NCI-H2081 treated with DMSO at 0.1 percent for 48 hours (cell line): ENCODE measurements at regions not wholly inside any gene's neighbourhood (a gene's known extent, or its start where the extent isn't known, plus 50 kb on each side); places are given as distances from the start of the nearest gene placed in this dataset.
"Not testable (repeated sequence)": the region's sequence is repeated elsewhere in the genome, so short reads cannot be mapped to it uniquely, and the experiment has no call there.

Experiments
- DNase-seq: peaks from one replicate; lab custom pipeline; 2025; lab: John Stamatoyannopoulos, UW

DNA sequence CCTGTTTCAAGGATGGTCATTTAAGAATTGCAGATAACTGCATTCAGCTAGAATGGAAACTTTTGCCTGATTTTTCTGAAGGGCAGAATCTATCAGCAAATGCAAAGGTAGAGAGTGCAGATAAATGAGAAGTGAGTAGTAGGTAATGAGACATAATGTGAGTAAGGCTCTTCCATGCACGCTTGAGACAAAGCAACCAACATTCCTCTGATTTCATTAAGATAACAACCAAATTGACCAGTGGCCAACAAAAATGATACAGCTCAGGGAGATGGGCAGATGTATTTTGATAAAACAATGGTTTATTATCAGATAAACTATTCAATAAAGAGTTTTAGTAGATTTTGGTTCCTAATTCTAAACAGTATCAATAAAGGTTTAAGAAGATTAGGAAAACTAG, 404.4 kb upstream of the PBX1 start:
- no peak for DNase-seq

DNA sequence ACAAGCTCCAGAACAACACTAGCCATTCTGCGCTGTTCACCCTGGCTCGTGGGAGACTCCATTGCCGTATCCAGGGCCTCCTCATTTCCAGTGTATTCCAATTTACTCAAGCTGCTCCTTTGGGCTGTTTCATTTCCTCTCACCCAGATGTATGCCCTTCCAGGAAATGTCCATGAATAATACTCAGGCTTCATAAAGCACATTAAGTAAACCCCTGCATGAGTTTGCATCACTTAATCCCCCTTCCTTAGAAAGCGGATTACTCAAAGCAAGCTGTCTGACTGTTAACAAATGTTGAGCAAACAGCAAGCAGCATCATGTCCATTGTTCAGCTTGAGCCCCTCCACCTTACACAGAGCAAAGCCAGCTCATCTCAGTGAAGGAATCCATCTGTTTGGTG, 403.6 kb upstream of the PBX1 start:
- no peak for DNase-seq

DNA sequence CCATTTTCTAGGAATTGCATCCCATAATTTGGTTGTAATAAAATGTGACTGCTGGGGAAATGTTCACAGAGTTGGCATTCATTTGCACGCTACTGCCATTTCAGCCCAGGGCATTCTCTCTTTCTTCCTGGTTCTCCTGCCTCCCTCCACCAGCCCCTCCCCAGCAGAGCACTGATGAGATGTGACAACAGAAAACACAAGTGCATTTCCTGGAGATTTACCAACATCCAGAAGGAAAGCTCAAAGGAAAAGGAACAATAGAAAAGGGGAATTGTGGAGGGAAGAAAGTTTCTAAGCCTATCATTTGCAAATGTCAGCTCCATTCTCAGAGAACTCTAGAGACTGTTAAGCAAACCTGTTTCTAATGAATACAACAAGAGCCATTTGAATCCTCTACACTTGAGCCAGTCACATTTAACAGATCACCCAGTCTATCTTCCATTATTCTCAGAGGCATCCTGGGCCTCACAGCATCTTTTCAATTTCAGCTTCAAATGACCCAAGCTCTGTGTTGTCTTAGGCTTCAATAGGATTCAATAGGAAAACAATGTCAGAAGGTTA, 395.6 kb upstream of the PBX1 start:
- no peak for DNase-seq

DNA sequence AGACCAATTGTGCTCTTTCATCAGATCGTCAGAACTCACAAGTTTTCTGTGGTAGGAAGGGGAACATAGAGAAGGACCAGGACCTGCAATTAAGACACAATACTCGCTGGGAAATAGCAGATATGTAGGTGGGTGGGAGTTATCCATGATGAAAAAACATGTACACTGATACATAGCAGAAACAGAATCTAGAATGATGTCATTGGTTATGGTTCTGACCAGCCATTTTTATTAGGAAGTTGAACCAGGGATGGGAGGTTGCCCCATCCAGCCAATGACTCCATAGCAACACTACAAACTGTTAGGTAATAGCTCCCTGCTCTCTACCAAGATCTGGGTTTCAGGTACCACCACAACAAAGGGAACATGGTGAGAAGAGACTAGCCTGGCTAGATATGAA, 393.5 kb upstream of the PBX1 start:
- DNase-seq = no peak

DNA sequence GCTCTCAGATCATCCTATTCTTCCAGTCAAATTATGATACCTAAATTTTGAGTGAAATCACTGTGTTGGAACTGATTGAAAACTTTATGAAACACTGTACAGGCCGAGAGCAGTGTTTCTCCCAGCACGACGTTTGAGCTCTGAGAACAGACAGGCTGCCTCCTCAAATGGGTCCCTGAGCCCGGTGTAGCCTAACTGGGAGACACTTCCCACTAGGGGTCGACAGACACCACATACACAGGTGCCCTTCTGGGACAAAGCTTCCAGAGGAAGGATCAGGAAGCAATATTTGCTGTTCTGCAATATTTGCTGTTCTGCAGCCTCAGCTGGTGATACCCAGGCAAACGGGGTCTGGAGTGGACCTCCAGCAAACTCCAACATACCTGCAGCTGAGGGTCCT, 392.5 kb upstream of the PBX1 start:
- not testable (repeated sequence) for DNase-seq

DNA sequence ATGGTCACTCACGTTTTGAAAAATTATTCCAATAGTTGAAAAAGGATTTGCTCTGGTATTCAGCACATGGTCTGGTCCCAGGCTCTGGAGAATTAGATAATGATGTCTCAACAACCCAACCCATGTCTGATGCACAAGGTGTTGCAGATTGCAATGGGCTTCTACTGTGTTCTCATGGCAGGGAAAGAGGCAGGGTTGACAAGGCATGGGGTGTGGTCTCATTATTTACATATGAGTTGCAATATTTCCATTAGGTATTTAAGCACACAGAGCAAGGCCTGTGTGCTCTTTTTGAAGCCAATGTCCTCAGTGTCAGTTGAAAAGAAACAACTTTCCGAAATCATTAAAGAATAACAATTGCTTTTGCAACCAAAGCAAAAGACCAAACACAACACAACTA, 381.9 kb upstream of the PBX1 start:
- no peak for DNase-seq

DNA sequence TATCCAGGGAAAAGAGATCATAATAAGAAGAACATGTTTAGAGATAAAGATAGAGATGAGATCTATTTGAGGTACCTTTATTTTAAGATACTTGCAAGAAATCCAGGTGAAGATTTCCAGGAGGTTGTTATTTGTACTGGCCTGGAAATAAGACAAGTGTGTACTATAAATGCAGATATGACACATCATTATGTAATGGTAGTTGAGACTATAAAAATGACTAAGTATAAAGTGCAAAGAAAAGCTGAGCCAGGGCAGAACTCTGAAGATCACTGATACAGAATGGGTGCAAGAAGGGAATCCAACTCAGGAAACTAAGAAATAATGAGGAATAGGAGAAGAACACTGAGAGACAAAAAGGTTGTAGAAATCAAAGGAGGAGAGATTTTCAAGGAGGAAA, 378.2 kb upstream of the PBX1 start:
- no peak for DNase-seq

DNA sequence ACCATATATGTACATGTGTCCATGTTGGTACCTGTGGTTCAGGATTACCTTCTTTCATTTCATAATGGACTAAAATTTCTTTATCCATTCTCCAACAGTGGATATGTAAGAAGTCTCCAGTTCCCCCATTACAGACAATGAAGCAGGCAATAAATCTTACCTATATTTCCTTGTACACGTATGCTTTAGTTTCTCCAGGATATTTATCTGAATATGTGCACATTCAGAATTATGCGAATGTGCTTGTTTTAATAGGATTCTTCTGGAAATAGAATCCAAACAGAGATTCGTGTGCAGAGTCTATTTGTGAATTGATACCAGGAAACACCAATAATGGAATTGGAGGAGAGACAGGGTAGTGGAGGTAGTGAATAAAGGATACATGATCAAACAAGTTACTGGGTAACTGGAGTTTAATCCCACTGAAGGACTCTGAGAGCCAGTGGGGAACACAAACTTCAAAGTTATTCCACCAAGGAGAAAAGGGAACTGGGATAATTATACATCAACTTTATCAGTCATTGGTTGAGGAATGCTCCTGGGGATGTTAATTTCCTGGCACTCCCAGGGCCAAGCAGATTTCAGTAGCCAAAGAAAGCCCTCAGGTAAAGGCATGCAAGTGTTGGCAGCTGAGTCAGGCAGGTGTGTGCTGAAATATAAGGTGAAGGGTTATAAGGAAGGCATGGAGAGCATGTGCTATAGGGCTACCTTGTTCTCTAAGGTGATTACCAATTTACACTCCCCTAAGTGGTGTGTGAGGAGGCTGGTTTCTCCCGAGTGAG, 374.9 kb upstream of the PBX1 start:
- no peak for DNase-seq

DNA sequence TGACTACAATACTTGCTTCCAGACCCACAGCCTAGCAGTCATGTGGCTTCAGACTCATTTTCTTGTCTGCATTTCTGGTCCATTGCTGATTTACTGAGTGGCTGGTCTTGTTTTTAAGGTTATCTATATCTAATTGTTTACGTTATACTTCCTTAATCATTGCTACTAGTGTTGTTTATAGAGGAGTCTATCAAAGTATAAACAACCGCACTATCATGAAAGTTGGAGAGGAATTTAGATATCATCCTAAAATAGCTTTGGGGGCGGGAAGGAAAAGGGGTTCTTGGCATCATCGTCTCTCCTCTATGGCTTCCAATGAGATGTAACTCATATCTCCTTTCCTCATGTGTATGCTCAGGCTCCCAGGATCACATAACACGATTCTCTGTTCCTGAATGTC, 372.1 kb upstream of the PBX1 start:
- no peak for DNase-seq

DNA sequence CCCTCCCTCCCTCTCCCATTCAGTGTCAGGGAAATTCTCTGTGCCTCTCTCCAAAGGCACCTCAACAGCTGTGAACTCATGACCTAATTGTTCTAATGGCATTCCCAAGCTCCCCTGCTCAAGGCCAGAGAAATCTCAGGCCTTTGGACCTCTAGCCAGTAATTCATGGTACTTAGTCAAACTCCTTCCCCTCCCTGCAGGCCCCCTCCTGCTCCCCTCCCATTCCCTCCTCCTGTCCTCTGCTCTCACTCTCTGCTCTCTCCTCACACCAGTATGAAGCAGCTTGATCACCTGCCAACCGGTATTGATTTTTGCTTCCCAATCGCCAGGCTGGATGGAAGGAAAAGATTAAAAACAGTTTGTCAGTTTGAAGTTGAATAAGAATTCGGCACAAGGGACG, 370.5 kb upstream of the PBX1 start:
- no peak for DNase-seq

DNA sequence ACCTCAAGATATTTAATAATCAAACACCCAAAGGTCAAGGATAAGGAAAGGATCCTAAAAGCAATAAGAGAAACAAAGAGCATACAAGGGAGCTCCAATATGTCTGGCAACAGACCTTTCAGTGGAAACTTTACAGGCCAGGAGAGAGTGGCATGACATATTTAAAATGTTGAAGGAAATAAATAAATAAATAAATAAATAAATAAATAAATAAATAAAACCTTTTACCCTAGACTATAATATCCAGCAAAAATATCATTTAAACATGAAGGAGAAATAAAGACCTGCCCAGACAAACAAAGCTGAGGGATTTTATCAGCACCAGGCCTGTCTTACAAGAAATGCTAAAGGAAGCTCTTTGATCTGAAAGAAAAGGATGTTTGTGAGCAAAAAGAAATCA, 367.8 kb upstream of the PBX1 start:
- no peak for DNase-seq

DNA sequence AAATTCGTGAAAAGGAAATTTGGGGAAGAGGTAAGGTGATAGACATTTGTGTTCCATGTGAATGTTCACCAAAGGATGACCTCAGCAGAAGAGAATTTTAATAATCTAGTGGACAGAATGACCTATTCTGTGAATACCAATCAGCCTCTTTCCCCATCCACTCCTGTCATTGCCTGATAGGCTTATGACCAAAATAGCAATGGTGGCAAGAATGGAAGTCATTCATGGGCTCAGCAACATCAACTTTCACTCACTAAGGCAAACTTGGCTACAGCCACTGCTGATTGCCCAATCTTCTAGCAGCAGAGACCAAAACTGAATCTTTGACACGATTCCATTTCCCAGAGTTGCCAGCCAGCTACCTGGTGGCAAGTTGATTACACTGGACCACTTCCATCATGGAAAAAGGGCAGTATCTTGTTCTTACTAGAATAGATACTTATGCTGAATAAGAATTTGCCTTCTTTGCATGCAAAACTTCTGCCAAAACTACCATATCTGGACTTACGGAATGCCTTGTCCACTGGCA, 348.7 kb upstream of the PBX1 start:
- no peak for DNase-seq

DNA sequence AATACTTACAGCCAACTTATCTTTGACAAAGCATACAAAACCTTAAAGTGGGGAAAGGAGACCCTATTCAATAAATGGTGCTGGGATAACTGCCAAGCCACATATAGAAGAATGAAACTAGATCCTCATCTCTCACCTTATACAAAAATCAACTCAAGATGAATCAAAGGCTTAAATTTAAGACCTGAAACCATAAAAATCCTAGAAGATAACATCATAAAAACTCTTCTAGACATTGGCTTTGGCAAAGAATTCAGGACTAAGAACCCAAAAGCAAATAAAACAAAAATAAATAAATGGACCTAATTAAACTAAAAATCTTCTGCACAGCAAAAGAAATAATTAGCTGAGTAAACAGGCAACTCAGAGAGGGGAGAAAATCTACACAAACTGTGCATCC, 335.6 kb upstream of the PBX1 start:
- no peak for DNase-seq

DNA sequence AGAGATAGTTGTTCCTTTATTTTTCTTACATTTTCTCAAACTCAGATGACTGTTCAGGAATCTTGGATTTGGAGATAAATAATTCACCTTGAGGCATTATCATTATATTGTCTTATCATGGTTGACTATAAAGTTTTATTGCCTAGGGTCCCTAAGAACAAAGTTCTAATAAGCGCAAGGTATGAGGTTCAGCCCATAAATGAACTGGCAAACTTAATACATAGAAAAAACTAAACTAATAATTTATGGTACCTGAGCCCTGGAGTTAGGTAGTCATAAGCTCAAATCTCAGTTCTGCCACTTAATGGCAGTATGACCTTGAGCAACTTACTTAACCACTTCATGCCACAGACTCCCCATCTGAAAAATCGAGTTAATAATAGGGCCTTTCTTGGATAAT, 334.0 kb upstream of the PBX1 start:
- no peak for DNase-seq

DNA sequence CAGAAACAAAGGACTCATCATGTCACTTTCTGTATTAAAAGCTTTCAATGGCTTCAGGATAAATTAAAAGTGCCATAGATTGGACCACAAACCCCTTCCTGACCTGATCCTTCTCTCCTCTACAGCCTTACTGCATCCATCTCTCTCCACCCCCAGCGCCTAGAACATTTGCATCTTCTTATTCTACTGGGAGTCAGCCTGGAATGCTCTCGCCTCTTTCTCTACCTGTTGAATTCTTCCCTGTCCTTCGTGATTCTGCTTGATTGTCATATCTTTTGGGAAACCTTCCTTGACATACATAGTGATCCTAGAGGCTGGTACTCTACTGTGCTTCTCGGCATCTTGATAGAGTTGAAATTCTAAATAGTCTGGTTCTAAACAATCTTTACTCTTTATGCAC, 332.0 kb upstream of the PBX1 start:
- no peak for DNase-seq

DNA sequence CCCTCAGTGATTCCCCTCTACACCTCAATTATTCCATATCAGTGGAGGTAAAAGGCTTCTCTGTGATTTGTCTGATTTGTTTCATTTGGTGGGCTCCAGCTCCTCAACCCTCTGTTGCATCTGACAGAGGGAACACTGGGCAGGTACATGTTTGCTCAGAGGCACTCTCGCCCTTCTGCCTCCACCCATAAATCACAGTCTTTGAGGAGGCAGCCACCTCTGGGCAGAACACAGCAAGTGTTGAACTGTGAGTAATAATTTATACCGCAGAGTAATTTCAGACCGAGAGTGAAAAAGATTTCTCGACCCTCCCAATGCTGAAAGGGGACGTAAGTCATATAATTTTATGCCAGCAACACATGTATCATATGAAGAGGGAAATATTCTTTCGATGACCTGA, 330.1 kb upstream of the PBX1 start:
- no peak for DNase-seq

DNA sequence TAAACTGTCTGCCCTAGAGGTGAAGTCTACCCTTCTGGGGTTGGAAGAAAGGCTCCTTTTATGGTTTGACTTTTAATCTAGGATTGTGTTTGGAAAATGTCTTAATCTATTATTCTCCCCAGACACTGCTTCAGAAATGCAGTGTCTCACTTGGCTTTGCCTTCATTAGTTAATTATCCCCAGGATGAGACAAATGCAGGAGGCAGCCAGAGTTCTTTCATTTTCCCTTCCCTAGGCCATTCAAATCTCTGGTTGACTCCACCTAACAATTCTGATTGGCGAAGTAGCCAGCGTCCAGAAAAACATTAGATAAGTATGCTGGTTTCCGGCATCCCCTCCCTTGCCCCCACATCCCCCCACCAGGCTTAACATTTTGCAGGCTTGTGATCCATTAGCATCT, 325.8 kb upstream of the PBX1 start:
- no peak for DNase-seq

DNA sequence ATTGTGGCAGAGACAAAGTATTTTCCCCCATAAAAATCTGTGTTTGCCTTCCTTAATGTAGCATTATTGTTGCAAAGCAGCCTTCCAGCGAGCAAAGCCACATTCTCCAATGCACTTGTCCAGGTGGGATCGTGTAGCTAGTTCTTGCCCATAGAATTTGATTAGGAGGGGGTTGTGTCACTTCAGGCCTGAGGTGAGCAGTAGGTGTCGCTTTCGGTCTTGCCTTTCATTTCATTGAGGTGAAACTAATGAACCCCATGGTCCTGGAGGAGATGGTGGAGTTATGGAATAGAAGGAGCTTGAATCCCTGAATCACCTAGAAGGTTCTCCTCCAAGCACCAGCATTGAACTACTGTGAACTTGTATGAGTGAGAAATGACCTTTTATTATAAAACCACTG, 318.9 kb upstream of the PBX1 start:
- no peak for DNase-seq

DNA sequence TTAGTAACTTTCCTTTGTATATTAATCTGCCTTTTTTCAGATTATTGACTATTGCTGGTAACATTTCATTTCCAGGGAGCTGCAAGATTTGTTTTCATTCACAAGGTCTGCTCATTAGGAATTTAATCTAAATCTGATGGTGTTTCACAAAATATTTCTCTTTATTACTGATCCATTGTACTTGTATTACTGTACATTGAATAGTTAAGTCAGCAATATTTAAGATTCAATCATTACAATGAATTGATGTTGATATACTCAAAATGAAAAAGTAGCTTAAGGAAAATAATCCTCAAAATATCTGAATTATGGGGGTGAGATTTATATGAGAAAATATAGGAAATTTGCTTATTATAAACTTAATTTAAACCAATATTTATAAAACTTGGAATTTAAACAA, 308.6 kb upstream of the PBX1 start:
- DNase-seq = no peak

DNA sequence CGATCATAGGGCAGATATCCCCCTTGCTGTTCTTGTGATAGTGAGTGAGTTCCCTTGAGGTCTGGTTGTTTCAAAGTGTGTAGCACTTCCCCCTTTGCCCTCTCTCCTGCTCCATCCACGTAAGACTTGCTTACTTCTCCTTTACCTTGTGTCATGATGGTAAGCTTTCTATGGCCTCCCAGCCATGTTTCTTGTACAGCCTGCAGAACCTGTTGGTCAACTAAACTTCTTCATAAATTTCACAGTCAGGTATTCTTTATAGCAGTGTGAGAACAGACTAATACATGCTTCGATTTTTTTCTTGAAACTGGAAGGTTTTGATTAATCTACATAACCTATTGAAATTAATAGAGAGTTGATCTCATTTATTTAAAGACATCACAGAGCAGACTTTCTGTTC, 302.5 kb upstream of the PBX1 start:
- DNase-seq = no peak

DNA sequence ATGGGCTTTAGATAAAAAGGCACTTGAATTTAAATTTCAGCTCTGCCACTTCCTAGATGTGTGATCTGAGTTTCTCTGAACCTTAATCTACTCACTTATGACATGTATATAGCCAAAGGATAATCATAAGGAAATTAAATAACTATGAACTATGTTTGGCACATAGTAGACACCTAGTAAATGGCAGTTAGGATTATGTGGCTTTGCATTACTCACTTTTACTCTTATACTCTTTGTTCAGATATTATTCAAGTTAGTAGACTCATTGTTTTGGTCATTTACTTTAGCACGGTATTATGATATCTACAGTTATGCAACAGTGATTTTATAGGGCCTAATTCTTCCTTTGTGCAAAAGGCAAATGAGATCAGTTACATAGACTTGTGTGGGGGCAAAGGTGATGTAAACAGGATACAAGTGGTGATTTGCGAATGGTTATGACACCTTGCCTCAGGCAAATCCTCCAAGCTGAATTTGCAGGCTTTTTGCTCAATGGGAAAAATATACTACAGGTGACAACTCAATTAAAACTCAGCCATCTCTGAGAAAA, 297.2 kb upstream of the PBX1 start:
- DNase-seq = no peak

DNA sequence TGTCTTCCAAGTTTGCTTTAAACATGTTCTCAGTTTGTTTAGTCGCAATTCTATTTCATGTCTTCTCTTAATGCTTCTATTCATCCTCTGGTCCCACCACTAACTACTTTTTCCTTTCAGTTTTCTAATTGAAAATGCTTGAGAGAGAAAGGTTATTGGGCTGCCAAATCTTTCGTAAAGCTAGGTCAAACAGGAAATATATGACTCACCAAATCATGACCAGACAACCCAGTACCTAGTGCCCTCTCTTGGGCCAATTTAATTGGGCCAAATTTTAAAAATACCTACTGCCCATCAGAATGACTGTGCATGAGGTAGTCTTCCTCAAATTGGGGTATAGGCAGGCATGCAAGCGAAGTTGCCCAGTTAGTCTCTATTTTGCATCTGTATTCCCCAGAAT, 295.4 kb upstream of the PBX1 start:
- no peak for DNase-seq

DNA sequence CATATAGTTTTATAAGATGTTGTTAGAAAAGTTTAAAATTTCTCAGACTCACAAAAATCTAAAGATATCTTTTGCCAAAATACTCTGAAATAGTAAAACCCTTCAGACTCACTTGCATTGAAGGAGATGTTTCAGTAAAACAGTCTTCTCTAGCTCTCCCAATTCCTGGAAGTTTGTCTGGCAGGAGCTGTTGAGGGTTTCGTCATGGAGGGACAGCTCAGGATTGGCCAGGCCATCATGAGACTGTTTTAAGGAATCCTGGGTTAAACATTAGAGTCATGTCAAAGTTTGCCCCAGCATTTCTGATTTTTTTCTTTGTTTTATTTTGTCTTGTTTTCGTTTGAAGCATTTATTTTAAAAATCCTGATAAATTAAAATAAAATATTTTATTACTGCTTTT, 293.8 kb upstream of the PBX1 start:
- no peak for DNase-seq

DNA sequence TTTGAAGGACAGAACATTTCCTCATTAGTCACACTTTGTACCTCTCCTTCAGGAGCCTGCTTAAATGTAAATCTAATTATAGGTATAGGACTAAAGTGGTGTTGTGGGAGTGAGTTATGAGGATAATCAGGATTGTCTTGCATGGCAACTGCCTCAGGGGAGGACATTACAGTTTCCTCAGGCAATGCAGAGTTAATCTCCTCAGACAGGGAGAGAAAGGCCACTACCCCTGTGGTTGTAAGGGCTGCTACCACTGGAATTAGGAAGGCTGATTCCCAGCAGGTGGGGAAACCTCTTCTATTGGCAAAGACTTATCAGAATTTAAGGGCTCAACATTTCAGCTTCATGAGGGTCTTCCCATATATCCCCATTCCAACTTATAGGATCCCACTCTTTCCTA, 286.8 kb upstream of the PBX1 start:
- no peak for DNase-seq
